ENCODE measurements at regions not wholly inside any gene's neighbourhood (a gene's known extent, or its start where the extent isn't known, plus 50 kb on each side); places are given as distances from the start of the nearest gene placed in this dataset.

DNA sequence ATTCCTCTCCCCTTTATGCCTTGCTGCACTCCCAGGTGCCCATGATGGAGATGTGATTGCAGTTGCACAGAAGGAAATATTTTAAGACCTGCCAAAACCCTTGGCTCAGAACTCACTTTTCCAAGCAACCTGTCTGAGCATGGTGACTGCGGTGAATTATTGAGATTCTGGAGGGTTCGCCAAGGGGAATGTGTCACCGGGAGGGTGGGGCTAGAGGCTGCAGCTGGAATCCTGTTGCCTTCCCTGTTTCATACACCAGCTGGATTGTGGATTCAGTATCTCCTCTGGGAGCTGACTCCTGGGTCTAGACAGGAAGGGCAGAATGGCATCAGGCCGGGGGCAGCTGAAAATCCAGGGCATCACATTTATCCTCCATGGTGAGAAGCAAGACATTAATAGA lies 527.2 kb downstream of the TMEM114 start:
- DNase-seq (ENCODE audit: low read depth in 2 of 2): no peak
- TF ChIP-seq, protein P1, sequence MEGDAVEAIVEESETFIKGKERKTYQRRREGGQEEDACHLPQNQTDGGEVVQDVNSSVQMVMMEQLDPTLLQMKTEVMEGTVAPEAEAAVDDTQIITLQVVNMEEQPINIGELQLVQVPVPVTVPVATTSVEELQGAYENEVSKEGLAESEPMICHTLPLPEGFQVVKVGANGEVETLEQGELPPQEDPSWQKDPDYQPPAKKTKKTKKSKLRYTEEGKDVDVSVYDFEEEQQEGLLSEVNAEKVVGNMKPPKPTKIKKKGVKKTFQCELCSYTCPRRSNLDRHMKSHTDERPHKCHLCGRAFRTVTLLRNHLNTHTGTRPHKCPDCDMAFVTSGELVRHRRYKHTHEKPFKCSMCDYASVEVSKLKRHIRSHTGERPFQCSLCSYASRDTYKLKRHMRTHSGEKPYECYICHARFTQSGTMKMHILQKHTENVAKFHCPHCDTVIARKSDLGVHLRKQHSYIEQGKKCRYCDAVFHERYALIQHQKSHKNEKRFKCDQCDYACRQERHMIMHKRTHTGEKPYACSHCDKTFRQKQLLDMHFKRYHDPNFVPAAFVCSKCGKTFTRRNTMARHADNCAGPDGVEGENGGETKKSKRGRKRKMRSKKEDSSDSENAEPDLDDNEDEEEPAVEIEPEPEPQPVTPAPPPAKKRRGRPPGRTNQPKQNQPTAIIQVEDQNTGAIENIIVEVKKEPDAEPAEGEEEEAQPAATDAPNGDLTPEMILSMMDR (IDR thresholded peaks at IDR 0.05; ENCODE audit: low read depth, low read length): no peak
- no peak overlapping the region for H3K4me3 ChIP-seq (replicated peaks in 1 of 2; ENCODE audit: low read depth in 2 of 2, low read length in 2 of 2)

GRCh38 chr16:8062677-8063076 lies 527.6 kb downstream of the TMEM114 start:
- TF ChIP-seq, protein P1 (IDR thresholded peaks at IDR 0.05; ENCODE audit: low read depth, low read length): no peak
- DNase-seq (ENCODE audit: low read depth in 2 of 2): no peak
- no peak overlapping the region for H3K4me3 ChIP-seq (replicated peaks in 1 of 2; ENCODE audit: low read depth in 2 of 2, low read length in 2 of 2)

GRCh38 chr16:8055761-8056160 lies 534.5 kb downstream of the TMEM114 start:
- TF ChIP-seq, protein P1 (IDR thresholded peaks at IDR 0.05; ENCODE audit: low read depth, low read length): no peak
- DNase-seq (ENCODE audit: low read depth in 2 of 2): no peak
- no peak overlapping the region for H3K4me3 ChIP-seq (replicated peaks in 1 of 2; ENCODE audit: low read depth in 2 of 2, low read length in 2 of 2)

DNA sequence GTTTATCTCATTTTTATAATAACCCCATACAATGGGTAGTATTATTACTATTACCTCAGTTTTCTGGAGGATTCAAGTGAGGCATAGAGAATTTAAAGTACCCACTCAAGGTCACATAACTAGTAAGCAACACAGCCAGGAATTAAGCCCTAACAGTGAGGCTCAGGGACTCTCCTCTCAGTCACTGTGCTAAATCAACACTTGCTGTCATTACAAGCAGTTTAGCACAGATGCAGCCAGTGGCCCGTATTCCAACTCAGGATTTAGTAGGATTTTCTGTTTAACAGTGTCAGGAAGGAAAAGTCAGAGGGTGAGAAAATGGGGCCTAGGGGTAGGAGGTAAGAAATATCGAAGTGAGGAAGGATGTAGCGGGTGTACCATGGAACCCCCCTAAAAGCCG lies 536.9 kb downstream of the TMEM114 start:
- H3K4me3 ChIP-seq (replicated peaks in 1 of 2; ENCODE audit: low read depth in 2 of 2, low read length in 2 of 2): no peak overlapping the region
- DNase-seq (ENCODE audit: low read depth in 2 of 2): no peak
- TF ChIP-seq, protein P1 (IDR thresholded peaks at IDR 0.05; ENCODE audit: low read depth, low read length): no peak

- no peak for DNase-seq (ENCODE audit: low read depth in 2 of 2)
- no peak overlapping the region for H3K4me3 ChIP-seq (replicated peaks in 1 of 2; ENCODE audit: low read depth in 2 of 2, low read length in 2 of 2)
- TF ChIP-seq, protein P1 (IDR thresholded peaks at IDR 0.05; ENCODE audit: low read depth, low read length): no peak
Observed at GRCh38 chr16:8048433-8048832, 541.9 kb downstream of the TMEM114 start.

DNA sequence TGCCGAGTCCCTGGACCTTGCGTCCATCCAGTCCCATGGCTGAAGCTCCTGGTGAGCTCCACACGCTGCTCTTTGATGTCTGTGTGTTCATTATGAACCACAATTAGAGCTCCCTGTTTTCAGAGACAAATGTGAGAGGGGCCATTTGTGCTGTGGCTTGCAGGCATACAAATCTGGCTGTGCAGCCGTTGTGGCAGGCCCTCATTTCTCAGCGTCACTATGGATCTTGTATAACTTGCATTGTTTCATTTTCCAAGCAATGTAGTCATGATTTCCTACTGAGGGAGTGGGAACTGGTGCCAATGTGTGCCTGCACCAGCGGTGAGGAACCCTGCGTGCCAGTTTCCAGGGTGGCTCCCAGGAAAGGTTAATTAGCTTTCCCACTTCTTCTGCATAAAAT lies 542.6 kb downstream of the TMEM114 start:
- no peak overlapping the region for H3K4me3 ChIP-seq (replicated peaks in 1 of 2; ENCODE audit: low read depth in 2 of 2, low read length in 2 of 2)
- no peak for DNase-seq (ENCODE audit: low read depth in 2 of 2)
- TF ChIP-seq, protein P1 (IDR thresholded peaks at IDR 0.05; ENCODE audit: low read depth, low read length): no peak

DNA sequence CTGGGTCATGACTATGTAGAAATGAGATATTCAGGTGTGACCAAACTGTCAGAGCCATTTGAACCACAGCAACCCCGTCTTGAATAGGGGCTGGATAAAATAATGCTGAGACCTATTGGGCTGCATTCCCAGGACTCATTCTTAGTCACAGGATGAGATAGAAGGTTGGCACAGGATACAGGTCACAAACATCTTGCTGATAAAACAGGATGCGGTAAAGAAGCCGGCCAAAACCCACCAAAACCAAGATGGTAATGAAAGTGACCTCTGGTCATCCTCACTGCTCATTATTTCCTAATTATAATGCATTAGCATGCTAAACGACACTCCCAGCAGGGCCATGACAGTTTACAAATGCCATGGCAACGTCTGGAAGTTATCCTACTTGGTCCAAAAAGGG lies 545.5 kb downstream of the TMEM114 start:
- DNase-seq (ENCODE audit: low read depth in 2 of 2): no peak
- TF ChIP-seq, protein P1 (IDR thresholded peaks at IDR 0.05; ENCODE audit: low read depth, low read length): no peak
- H3K4me3 ChIP-seq (replicated peaks in 1 of 2; ENCODE audit: low read depth in 2 of 2, low read length in 2 of 2): no peak overlapping the region
